ENCODE measurements at regions not wholly inside any gene's neighbourhood (a gene's known extent, or its start where the extent isn't known, plus 50 kb on each side); places are given as distances from the start of the nearest gene placed in this dataset.
A peak's percentile ranks its signal among the peaks of the same experiment; 100 is the strongest.

GRCh38 chr6:27809939-27810767 lies 102.0 kb downstream of the OR2B2 start (continued):
- TF ChIP-seq ZNF766 (CRISPR knock-in tag; IDR thresholded peaks at IDR 0.05; ENCODE audit: borderline replicate concordance) (peak; percentile 91), SRSF1 (optimal IDR thresholded peaks at IDR 0.05; ENCODE audit: low read depth, low read length) (peak; percentile 90), ZKSCAN1 (IDR thresholded peaks at IDR 0.05; ENCODE audit: low read length) (peak; percentile 64; the same call in 1 of the 2 replicates), PCBP1 (IDR thresholded peaks at IDR 0.05; ENCODE audit: borderline replicate concordance, low read depth, low read length) (no peak; the same call in 1 of the 2 replicates), BATF2 (CRISPR knock-in tag; IDR thresholded peaks at IDR 0.05) (peak; percentile 81; the same call in 1 of the 2 replicates)

- WGBS (ENCODE audit: low lambda C conversion rate) = 4% methylated on average over 7 of the region's 7 CpGs
Measured at GRCh38 chr6:27809067-27809938, 102.9 kb downstream of the OR2B2 start.

More at GRCh38 chr6:27809067-27809938, 102.9 kb downstream of the OR2B2 start:
- TF ChIP-seq HNF4G (IDR thresholded peaks at IDR 0.05; ENCODE audit: borderline replicate concordance, low read depth, low read length) (no peak), HNF4G (CRISPR knock-in tag; IDR thresholded peaks at IDR 0.05; ENCODE audit: borderline replicate concordance, low read depth) (no peak), ARID3A (IDR thresholded peaks at IDR 0.05; ENCODE audit: low read depth, low read length) (peak; percentile 15; the same call in 1 of the 2 replicates), RNF219 (CRISPR knock-in tag; IDR thresholded peaks at IDR 0.05) (peak; percentile 77; the same call in 1 of the 2 replicates), SRSF4 (IDR thresholded peaks at IDR 0.05; ENCODE audit: low read depth, low read length, poor library complexity, severe bottlenecking) (peak; percentile 88), ZNF713 (CRISPR knock-in tag; IDR thresholded peaks at IDR 0.05) (0 out of 2 replicates have a peak, but pooled peaks have one; percentile 8), MYPOP (CRISPR knock-in tag; IDR thresholded peaks at IDR 0.05) (0 out of 2 replicates have a peak, but pooled peaks have one; percentile 1), ZNF724P (CRISPR knock-in tag; IDR thresholded peaks at IDR 0.05; ENCODE audit: borderline replicate concordance) (no peak)
- FAIRE-seq (no peak), DNase-seq (ENCODE audit: low spot score) (no peak), ATAC-seq (no peak)
- in situ Hi-C loops (cut with HindIII; ENCODE audit: extremely low pct_ligation_motif_present, low pct_unique_long_range_greater_than_20kb) (loop anchor here (5.0 kb wide), 1 partner anchor 88 kb away; no protein-coding TSS in a partner anchor), intact Hi-C loops (cut with micrococcal nuclease; ENCODE audit: unreplicated experiment) (loop anchor here (1.0 to 5.0 kb wide), 3 partner anchors 29 to 273 kb away; partner anchors contain the start of gene ZNF165)
- ChIA-PET CTCF (ENCODE audit: low intra/inter-chr PET ratio, low total read pairs) (no interaction called here), POLR2A (interaction anchor here (0.7 to 7.1 kb wide), 37 partner anchors 9 to 1788 kb away, joined by 3 to 208 read pairs (median 4); a partner anchor contains a TSS)
- peak overlapping the region; percentile 87 for H3K4me2 ChIP-seq (ENCODE audit: low read depth, low read length)
- H3K79me2 ChIP-seq (ENCODE audit: insufficient read depth, low read length) = peaks cover 2% of the 10 kb centered on the region
- H3K9me3 ChIP-seq (ENCODE audit: low read length) = no peaks in the 10 kb centered on the region
- H3K36me3 ChIP-seq (replicated peaks in 1 of 2; ENCODE audit: control insufficient read depth in 1 of 2, insufficient read depth in 2 of 2, low read length in 2 of 2) = no peaks in the 10 kb centered on the region
- no peak overlapping the region for H2AFZ ChIP-seq (ENCODE audit: low read length)
- H4K20me1 ChIP-seq (ENCODE audit: insufficient read depth, low read length) = no peaks in the 10 kb centered on the region
- no TSS peak for BruUV-seq (replicated peaks)
- peak overlapping the region; percentile 76 to 84 (median 79) for H3K4me3 ChIP-seq (replicated peaks in 1 of 3; ENCODE audit: insufficient read depth in 1 of 3, low read depth in 2 of 3, low read length in 3 of 3)
- H3K4me1 ChIP-seq (ENCODE audit: insufficient read depth, low read length) = peaks cover 54% of the 10 kb centered on the region
- peak overlapping the region; percentile 85 for H3K9ac ChIP-seq (ENCODE audit: insufficient read depth, low read depth, low read length)
- no peaks in the 10 kb centered on the region; a peak in 1 of 5 replicates for H3K27me3 ChIP-seq (ENCODE audit: control insufficient read depth in 1 of 2, insufficient read depth in 2 of 2, low read length in 2 of 2)
- peak overlapping the region; percentile 89 for H3K27ac ChIP-seq (ENCODE audit: extremely low read length, insufficient read depth, low read length)

Data from HepG2 (cell line).